Thyroid gland (tissue), 4 donors: ENCODE measurements at regions not wholly inside any gene's neighbourhood (a gene's known extent, or its start where the extent isn't known, plus 50 kb on each side); places are given as distances from the start of the nearest gene placed in this dataset.
A peak's percentile ranks its signal among the peaks of the same experiment; 100 is the strongest.

Source experiments
- CTCF ChIP-seq, 6 experiments: fragments of 200-600 bp in 3 of 6; fragments of 450-650 bp in 3 of 6; sonication (generic) in 3 of 6; IDR thresholded peaks; one replicate each; pipeline ENCODE4 v1.5.1; 2016 to 2019; ENCODE audit warnings: antibody characterized with exemption in 6 of 6, mild to moderate bottlenecking in 2 of 6, inconsistent platforms in 1 of 6, moderate library complexity in 1 of 6
- POLR2A ChIP-seq, 2 donors: fragments of 450-650 bp; IDR thresholded peaks; one replicate each; pipeline ENCODE4 v1.6.1; 2017; ENCODE audit warnings: antibody characterized with exemption in 2 of 2, mild to moderate bottlenecking in 2 of 2, moderate library complexity in 1 of 2

GRCh38 chrX:3815896-3816664 is 102.6 kb upstream of the PRKX start:
- TF ChIP-seq CTCF (IDR thresholded peaks at IDR 0.05) (peak in 2 of 6 experiments; percentile 6 to 9), POLR2A (IDR thresholded peaks at IDR 0.05) (peak in 1 of 2 donors; percentile 55)
